Mucosa of descending colon (tissue), 3 donors: ENCODE measurements at regions not wholly inside any gene's neighbourhood (a gene's known extent, or its start where the extent isn't known, plus 50 kb on each side); places are given as distances from the start of the nearest gene placed in this dataset.

ENCODE experiments used
- ATAC-seq: fragments of 200-7000 bp; cut with Tn5 transposase; one replicate; pipeline ENCODE4 v1.9.1; 2020; ENCODE audit warnings: mild to moderate bottlenecking, moderate library complexity
- DNase-seq, 3 donors: peaks; one replicate each; pipeline ENCODE4 v3.0.0-alpha.2; 2020
- H3K36me3 ChIP-seq: fragments of 200-600 bp; one replicate; pipeline ENCODE4 v1.8.0; 2021; ENCODE audit warnings: low read depth, mild to moderate bottlenecking
- H3K4me1 ChIP-seq: fragments of 200-600 bp; one replicate; pipeline ENCODE4 v1.8.0; 2021; ENCODE audit warnings: low read depth, mild to moderate bottlenecking
- H3K4me3 ChIP-seq: fragments of 200-600 bp; one replicate; pipeline ENCODE4 v1.8.0; 2021; ENCODE audit warnings: mild to moderate bottlenecking
- H3K9me3 ChIP-seq: fragments of 200-600 bp; one replicate; pipeline ENCODE4 v1.8.0; 2021; ENCODE audit warnings: mild to moderate bottlenecking
- CTCF ChIP-seq: fragments of 200-600 bp; IDR thresholded peaks from one replicate; pipeline ENCODE4 v1.8.0; 2022; ENCODE audit warnings: antibody characterized with exemption, mild to moderate bottlenecking
- intact Hi-C, 2 donors: fragments of 100-400 bp; cut with DNase I in 1 of 2; cut with micrococcal nuclease in 1 of 2; formaldehyde crosslinking; loops; one replicate each; pipeline versions ENCODE4 v1.11.0 to v1.11.1; 2022; cut with DNase I, micrococcal nuclease
- microRNA-seq: library from miRNA; unstranded; fragments of <30 nt; microRNA quantifications from one replicate; pipeline ENCODE4, GENCODE V29; 2019
- donor health status: DM: no; HTN: no; CAD: no; lungs with moderate emphysema.
- donor health status: DM: no; HTN: no; CAD: no.
- donor health status: DM: no; HTN: yes; CAD: no.

GRCh38 chrX:6293716-6294115, 65.0 kb upstream of the NLGN4X start:
- no peaks in the 10 kb centered on the region for H3K36me3 ChIP-seq
- ATAC-seq = no peak
- intact Hi-C loops = no loop called here
- no peak for DNase-seq
- TF ChIP-seq CTCF = no peak
- H3K9me3 ChIP-seq = no peaks in the 10 kb centered on the region
- H3K4me1 ChIP-seq = no peaks in the 10 kb centered on the region
- H3K4me3 ChIP-seq = no peak overlapping the region

GRCh38 chrX:6292599-6292998, 63.9 kb upstream of the NLGN4X start:
- TF ChIP-seq CTCF = no peak
- Histone ChIP-seq H3K4me3 (no peak overlapping the region), H3K4me1 (no peaks in the 10 kb centered on the region), H3K9me3 (no peaks in the 10 kb centered on the region), H3K36me3 (no peaks in the 10 kb centered on the region)
- DNase-seq = no peak
- ATAC-seq = no peak
- intact Hi-C loops = no loop called here

- Histone ChIP-seq H3K36me3 (no peaks in the 10 kb centered on the region), H3K4me3 (no peak overlapping the region), H3K9me3 (no peaks in the 10 kb centered on the region), H3K4me1 (no peaks in the 10 kb centered on the region)
- ATAC-seq (no peak), DNase-seq (no peak)
- intact Hi-C loops = no loop called here
- TF ChIP-seq CTCF = no peak
Observed at GRCh38 chrX:6291444-6291843, 62.8 kb upstream of the NLGN4X start.

- H3K4me1 ChIP-seq = no peaks in the 10 kb centered on the region
- DNase-seq = no peak
- no peak for ATAC-seq
Observed at GRCh38 chrX:6283826-6284225, 55.2 kb upstream of the NLGN4X start.

GRCh38 chrX:6279277-6279909, 50.7 kb upstream of the NLGN4X start:
- ATAC-seq = no peak
- no peak for TF ChIP-seq CTCF
- no peak for DNase-seq
- H3K4me1 ChIP-seq = no peaks in the 10 kb centered on the region
- intact Hi-C loops = no loop called here
- H3K9me3 ChIP-seq = no peaks in the 10 kb centered on the region
- H3K4me3 ChIP-seq = no peak overlapping the region
- no peaks in the 10 kb centered on the region for H3K36me3 ChIP-seq

More at GRCh38 chrX:6283826-6284225, 55.2 kb upstream of the NLGN4X start:
- Histone ChIP-seq H3K9me3 (no peaks in the 10 kb centered on the region), H3K4me3 (no peak overlapping the region), H3K36me3 (no peaks in the 10 kb centered on the region)
- intact Hi-C loops = no loop called here
- TF ChIP-seq CTCF = no peak

Small RNAs in the stretch of these regions (microRNA-seq; reads per million reads assigned to microRNA genes)
- 2.8 reads per million, percentile 11 among the genes with 10 or more reads in this experiment for gene MIR4770
